Fibroblast of mammary gland (primary cell): ENCODE measurements at regions not wholly inside any gene's neighbourhood (a gene's known extent, or its start where the extent isn't known, plus 50 kb on each side); places are given as distances from the start of the nearest gene placed in this dataset.

Source experiments
- DNase-seq: peaks from one replicate; pipeline ENCODE4 v3.0.0-alpha.2; 2010; ENCODE audit warnings: low read depth
- H3K4me3 ChIP-seq: 2 replicates; pipeline ENCODE4 v1.5.1; 2011; ENCODE audit warnings: low read depth, mild to moderate bottlenecking, low read length, moderate library complexity; ENCODE audit not compliant: control insufficient read depth
- TF ChIP-seq, protein P1 (sequence below): conservative IDR thresholded peaks from 2 replicates; pipeline ENCODE4 v1.5.1; 2011; ENCODE audit warnings: low read depth, low read length, inconsistent platforms; ENCODE audit not compliant: control insufficient read depth, insufficient read depth

DNA sequence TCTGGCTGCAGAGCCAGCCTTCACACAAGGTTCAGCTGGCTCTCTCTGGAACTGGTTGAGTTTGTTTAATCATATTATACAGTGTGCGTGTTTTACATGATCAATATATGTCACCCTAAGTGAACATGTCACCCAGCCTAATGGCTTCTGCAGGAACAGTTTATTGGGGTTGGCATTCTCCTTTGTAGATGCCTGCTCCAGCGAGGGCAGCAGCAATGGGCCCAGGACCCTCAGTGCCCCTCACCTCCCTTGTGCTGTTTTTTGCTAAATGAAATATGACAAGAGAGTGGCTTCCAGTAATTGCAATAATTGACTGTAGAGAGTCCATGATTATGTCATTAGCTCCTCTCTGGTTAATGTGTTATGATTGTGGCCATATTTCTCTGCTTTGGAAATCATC is 387.2 kb downstream of the TMEM114 start:
- no peak for DNase-seq
- no peak overlapping the region for H3K4me3 ChIP-seq
- TF ChIP-seq, protein P1, sequence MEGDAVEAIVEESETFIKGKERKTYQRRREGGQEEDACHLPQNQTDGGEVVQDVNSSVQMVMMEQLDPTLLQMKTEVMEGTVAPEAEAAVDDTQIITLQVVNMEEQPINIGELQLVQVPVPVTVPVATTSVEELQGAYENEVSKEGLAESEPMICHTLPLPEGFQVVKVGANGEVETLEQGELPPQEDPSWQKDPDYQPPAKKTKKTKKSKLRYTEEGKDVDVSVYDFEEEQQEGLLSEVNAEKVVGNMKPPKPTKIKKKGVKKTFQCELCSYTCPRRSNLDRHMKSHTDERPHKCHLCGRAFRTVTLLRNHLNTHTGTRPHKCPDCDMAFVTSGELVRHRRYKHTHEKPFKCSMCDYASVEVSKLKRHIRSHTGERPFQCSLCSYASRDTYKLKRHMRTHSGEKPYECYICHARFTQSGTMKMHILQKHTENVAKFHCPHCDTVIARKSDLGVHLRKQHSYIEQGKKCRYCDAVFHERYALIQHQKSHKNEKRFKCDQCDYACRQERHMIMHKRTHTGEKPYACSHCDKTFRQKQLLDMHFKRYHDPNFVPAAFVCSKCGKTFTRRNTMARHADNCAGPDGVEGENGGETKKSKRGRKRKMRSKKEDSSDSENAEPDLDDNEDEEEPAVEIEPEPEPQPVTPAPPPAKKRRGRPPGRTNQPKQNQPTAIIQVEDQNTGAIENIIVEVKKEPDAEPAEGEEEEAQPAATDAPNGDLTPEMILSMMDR = no peak

DNA sequence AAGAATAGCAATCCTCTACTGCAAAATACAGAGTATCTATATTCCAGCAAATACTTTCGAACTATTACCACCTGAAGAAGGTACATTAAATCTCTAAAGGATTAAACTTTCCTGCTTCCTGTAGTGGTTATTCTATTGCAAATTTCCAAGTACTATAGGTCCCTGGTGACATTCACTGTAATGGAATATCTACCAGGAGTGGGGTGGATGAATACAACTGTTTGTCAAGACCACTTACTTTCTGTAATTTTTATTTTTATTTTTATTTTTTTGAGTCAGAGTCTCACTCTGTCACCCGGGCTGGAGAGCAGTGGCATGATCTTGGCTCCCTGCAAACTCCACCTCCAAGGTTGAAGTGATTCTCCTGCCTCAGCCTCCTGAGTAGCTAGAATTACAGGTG is 389.5 kb downstream of the TMEM114 start:
- TF ChIP-seq, protein P1 = no peak
- no peak overlapping the region for H3K4me3 ChIP-seq
- DNase-seq = no peak

DNA sequence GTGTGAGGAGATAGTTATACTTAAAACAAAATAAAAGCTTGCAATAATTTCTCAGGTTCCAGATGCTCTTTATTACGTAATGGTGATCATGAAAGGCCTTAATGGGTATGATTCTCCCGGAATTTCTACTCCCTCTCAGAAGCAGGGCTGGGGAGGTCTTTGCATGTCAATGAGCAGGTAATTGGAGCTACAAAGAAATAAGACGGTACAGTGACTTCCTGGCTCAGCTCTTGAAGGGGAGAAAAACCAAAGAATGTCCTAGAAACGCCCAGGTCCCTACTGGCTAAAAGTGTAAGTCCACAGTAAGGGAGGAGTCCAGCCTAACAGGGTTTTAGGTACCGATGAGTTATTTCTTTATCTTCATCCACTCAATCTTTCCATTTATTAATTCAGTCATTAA is 390.9 kb downstream of the TMEM114 start:
- no peak for DNase-seq
- H3K4me3 ChIP-seq = no peak overlapping the region
- TF ChIP-seq, protein P1 = no peak

DNA sequence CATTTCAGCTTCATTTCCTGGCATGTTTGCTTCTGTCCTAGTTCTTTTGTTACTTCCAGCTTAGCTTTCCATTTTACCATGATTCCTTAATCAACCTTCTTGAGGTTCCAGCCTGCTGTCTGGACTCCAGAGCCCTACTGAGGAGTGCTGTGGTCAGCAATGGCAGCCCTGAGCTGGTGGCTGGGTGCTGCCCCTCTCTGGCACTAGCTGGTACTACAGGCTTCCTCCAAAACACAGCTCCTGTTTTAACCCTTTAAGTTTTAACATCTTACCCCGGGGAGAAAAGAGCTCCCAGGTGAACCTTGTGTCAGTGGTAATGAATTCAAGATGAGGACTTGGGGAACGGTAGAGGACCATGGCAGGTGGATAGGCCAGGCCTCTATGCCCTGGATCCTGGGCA is 395.5 kb downstream of the TMEM114 start:
- no peak overlapping the region for H3K4me3 ChIP-seq
- DNase-seq = no peak
- TF ChIP-seq, protein P1 = no peak

DNA sequence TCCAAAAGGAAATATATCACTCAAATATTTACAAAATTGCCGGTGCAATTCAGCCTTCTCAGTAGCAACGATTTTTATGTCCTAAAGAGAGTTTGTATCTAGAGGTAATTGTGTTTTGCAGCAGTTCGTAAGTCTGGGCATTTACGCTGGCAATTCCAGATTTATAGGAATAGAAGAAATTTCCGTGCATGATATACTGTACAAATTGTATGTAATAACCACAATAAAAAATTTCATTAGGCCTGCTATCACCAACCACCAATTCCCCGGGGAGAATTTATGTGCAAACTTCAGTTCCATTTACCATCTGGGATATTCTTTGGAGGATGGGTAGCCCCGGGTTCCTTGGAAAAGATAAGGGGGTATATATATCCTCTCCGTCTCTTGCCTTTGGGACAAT is 401.5 kb downstream of the TMEM114 start:
- TF ChIP-seq, protein P1 = no peak
- no peak for DNase-seq
- H3K4me3 ChIP-seq = no peak overlapping the region

DNA sequence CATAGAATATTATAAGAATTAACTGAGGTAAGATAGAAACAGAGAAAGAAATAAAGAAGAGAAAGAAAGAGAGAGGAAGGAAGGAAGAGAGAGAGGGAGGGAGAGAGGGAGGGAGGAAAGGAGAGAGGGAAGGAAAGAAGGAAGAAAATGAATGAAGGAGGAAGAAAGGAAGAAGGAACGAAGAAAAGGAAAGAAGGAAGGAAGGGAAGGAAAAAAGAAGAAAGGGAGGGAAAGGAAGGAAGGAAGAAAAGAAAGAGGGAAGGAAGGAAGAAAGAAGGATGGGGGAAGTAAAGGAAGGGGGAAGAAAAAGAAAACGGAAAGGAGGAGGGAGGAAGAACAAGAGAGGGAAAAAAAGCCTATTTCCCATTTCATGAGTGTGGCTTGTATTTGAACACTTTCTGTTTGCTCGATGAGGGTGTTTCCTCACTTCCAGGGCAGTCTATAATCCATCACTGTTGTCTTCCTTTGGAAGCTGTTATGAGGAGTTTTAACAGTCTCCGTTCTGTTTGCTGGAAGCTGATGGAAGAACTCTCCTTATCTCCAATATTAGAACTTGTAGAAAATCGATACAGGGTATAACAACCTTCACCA is 402.4 kb downstream of the TMEM114 start:
- TF ChIP-seq, protein P1 = no peak
- no peak overlapping the region for H3K4me3 ChIP-seq
- no peak for DNase-seq

DNA sequence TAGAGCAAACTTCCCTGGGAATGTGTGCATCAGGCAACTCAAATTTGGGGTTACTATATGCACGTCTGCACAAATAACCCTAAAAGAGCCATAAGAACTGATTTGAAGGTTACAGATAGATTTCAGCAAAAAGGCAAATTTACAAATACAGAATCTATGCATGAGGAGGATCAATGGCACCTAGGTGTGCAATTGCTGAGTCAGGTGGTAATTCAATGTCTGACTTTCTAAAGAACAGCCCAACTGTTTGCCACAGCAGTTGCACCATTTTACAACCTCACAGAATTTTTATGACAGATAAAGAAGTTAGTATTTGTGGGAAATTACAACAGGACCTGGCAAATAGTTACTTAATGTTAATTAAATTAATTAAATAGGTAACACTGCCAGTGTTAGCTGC is 405.5 kb downstream of the TMEM114 start:
- no peak for DNase-seq
- no peak overlapping the region for H3K4me3 ChIP-seq
- TF ChIP-seq, protein P1 = no peak
